ENCODE measurements at regions not wholly inside any gene's neighbourhood (a gene's known extent, or its start where the extent isn't known, plus 50 kb on each side); places are given as distances from the start of the nearest gene placed in this dataset.
"Not testable (repeated sequence)": the region's sequence is repeated elsewhere in the genome, so short reads cannot be mapped to it uniquely, and the experiment has no call there.

DNA sequence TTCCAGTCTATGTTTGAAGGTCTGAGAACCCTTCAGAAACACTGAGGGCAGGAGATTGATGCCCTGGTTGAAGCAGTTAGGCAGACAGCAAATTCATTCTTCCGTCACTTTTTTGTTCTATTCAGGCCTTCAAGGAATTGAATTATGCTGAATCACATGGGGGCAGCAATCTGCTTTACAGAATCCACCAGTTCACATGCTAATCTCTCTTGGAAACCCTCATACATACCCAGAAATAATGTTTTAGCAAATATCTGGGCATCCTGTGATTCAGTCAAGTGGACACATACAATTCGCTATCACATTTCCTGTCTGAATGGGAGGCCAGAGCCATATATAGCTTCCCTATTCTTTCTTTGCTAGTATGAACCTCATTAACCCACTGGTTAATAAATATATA, 301.4 kb upstream of the CNTNAP5 start:
- DNase-seq: no peak

DNA sequence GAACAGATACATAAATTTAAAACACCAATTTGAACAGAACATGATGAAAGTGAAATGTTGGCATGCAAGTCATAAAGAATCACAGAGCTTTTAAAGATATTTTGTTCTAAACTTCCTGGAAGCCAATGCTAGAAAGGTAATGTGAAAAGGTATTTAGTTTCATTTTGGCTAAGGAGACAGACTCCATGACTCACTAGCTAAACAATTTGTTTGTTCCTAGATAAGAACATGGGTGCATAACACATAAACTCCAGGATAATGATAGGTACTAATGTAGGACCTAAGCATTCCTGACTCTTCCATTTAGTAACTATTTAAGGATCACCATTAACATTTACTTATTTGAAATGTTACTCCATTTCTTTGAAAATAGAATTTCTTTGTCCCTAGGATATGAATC, 292.5 kb upstream of the CNTNAP5 start:
- no peak for DNase-seq

- no peak for DNase-seq
Measured at GRCh38 chr2:123737371-123737770, 287.7 kb upstream of the CNTNAP5 start.

GRCh38 chr2:123738643-123739042, 286.4 kb upstream of the CNTNAP5 start:
- DNase-seq: no peak

- DNase-seq: no peak
Measured at GRCh38 chr2:123746006-123746405, 279.1 kb upstream of the CNTNAP5 start.

DNA sequence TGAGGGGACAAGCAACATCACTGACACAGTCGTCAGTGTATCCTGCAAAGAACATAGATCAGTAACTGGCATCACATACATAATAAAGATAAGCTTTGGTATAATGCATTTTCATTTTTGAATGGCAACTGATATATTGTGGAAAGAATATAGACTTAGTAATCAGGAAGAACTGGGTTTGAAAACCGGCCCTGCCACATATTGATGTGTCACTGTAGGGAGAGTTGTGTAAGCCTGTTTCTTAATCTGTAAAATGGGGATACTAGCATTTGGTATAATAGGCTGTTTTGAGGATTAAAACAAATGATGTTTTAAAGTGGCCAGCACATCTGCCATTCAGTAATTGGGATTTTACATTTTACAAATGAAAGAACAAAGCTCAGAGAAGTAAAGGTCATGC, 277.8 kb upstream of the CNTNAP5 start:
- no peak for DNase-seq

DNA sequence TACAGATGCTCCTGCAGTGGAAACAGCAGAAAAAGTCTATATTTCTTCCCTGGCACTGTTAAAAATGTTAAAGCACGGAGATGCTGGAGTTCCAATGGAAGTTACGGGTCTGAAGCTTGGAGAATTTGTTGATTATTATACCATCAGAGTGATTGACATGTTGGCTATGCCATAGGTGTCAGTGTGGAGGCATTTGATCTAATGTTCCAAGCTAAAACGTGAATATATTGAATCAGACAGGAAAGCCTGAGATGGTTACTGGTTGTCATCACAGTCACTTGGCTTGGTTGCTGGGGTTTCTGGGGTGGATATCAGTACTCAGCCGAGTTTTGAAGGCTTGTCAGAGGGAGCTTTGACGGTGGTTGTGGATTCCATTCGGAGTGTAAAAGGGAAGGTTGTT, 262.9 kb upstream of the CNTNAP5 start:
- DNase-seq: no peak

DNA sequence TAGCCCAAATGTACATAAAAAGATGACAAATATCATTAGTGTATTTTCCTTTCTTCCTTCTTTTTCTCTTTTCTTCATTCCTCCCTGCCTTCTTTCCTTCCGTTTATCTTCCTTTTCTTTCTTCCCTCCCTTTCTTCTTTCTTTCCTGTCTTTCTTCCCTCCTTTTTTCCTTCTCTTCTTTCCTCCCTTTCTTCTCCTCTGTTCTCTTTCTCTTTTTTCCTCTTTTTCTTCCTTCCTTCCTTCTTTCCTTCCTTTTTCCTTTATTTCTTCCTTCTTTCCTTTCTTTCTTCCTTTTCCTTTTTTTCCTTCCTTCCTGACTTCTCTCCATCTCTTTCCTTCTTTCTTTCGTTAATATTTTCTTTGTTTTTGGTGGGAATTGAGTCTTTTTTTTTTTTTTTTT, 256.9 kb upstream of the CNTNAP5 start:
- no peak for DNase-seq

- no peak for DNase-seq
Measured at GRCh38 chr2:123769001-123769400, 256.1 kb upstream of the CNTNAP5 start.

GRCh38 chr2:123770996-123771720, 253.9 kb upstream of the CNTNAP5 start:
- DNase-seq: no peak

GRCh38 chr2:123771928-123772632, 253.0 kb upstream of the CNTNAP5 start:
- DNase-seq: no peak

- DNase-seq: no peak
Measured at GRCh38 chr2:123777116-123777515, 248.0 kb upstream of the CNTNAP5 start.

DNA sequence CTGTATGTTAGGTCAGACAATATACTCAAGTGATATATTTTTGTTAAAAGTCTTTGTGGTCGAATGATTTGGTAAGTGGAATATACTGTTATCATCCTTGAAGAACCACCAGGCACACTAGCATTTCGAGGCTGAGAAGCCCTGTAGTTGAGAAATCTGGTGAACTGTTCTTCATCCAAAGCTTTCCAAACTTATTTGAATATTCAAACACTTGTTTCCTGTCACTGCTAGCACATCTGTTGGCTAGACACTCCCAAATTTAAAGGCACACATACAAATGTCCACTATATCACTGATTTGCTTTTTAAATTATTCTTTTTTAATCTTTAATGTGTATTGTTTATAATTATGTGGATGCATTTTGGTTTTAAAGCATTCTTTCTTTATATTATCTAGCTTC, 241.9 kb upstream of the CNTNAP5 start:
- no peak for DNase-seq

DNA sequence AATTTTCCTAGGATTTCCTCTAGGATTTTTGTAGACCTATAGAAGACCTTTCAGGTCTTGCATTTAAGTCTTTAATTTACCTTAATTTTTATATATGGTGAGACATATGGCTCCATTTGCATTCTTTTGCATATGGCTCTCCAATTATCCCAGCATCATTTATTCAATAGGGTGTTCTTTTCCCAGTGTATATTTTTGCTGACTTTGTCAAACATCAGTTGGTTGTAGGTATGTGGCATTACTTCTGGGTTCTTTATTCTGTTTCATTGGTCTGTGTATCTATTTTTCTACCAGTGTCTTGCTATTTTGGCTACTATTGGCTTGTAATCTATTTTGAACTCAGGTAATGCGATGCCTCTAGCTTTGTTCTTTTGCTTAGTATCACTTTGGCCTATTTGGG, 239.8 kb upstream of the CNTNAP5 start:
- no peak for DNase-seq

- DNase-seq: no peak
Measured at GRCh38 chr2:123791207-123791606, 233.9 kb upstream of the CNTNAP5 start.

- no peak for DNase-seq
Measured at GRCh38 chr2:123791684-123792083, 233.4 kb upstream of the CNTNAP5 start.

- DNase-seq: not testable (repeated sequence)
Measured at GRCh38 chr2:123804126-123804525, 221.0 kb upstream of the CNTNAP5 start.

- DNase-seq: not testable (repeated sequence)
Measured at GRCh38 chr2:123805746-123806145, 219.3 kb upstream of the CNTNAP5 start.

GRCh38 chr2:123808243-123808642, 216.8 kb upstream of the CNTNAP5 start:
- no peak for DNase-seq

- DNase-seq: no peak
Measured at GRCh38 chr2:123811846-123812245, 213.2 kb upstream of the CNTNAP5 start.

- DNase-seq: no peak
Measured at GRCh38 chr2:123816203-123816602, 208.9 kb upstream of the CNTNAP5 start.

DNA sequence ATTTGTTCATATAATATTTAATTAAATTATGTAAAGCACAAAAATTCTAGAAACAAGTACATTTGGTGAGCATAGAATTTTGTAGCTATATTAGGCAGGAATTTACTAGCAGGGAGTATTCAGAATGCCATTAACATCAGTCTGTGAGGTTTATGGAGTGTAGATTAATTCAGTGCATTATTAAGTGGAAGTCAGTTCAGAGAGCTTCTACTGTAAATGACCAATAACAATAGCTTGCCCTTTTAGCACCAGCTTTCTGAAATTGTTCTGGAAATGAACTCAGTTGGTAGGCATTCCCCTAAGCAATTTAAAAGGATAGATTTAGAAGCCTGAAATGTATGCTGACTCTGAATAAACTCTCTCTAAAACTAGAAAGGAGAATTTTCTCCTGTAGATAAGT, 208.2 kb upstream of the CNTNAP5 start:
- DNase-seq: no peak

GRCh38 chr2:123826729-123827271, 198.3 kb upstream of the CNTNAP5 start:
- DNase-seq: no peak

GRCh38 chr2:123839326-123839725, 185.8 kb upstream of the CNTNAP5 start:
- no peak for DNase-seq
